HL-60 (cell line): ENCODE measurements at regions not wholly inside any gene's neighbourhood (a gene's known extent, or its start where the extent isn't known, plus 50 kb on each side); places are given as distances from the start of the nearest gene placed in this dataset.
"Not testable (repeated sequence)": the region's sequence is repeated elsewhere in the genome, so short reads cannot be mapped to it uniquely, and the experiment has no call there.

Experiments used
- GABPA ChIP-seq: IDR thresholded peaks from 2 replicates; pipeline ENCODE4 v1.6.1; 2012; ENCODE audit warnings: low read depth
- POLR2AphosphoS5 ChIP-seq: IDR thresholded peaks from 2 replicates; pipeline ENCODE4 v1.6.1; 2012; ENCODE audit warnings: low read depth
- TF ChIP-seq, protein P1 (sequence below): IDR thresholded peaks from one replicate; pipeline ENCODE4 v1.5.1; 2011; ENCODE audit warnings: low read length, control low read depth, inconsistent platforms; ENCODE audit not compliant: insufficient read depth
- TF ChIP-seq, protein P2 (sequence below): IDR thresholded peaks from 2 replicates; pipeline ENCODE4 v1.6.1; 2012; ENCODE audit warnings: low read depth; ENCODE audit not compliant: insufficient replicate concordance

DNA sequence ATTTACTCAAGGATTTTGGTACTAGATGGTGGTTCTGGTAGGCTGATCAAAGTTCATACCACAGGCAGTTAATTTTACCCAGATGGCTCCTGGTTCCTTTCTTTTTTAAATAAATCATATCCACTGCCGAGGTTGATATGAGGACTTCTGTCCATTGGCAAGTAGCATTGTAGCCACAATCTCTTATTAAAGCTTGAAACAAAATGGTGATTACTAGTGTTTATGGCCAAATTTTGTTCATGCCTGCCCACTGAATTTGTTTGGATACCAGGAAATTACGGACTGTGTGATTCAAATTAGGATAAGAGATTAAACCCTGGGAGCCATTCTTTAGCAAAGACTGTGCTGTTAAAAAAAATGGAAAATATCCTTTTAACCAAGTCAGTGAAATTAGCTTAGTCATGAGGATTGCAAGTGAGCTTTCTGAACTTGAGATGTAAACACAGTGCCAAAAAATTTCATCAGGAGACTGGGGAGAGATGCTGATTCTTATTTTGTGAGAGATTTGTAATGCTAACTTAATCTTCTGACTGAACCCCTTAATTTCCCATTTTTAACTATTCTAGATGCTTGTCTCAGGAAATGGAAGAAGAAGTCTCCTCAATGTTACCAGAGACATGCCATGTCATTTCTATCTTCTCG, 893.5 kb upstream of the ADAMTS5 start:
- TF ChIP-seq, protein P1, sequence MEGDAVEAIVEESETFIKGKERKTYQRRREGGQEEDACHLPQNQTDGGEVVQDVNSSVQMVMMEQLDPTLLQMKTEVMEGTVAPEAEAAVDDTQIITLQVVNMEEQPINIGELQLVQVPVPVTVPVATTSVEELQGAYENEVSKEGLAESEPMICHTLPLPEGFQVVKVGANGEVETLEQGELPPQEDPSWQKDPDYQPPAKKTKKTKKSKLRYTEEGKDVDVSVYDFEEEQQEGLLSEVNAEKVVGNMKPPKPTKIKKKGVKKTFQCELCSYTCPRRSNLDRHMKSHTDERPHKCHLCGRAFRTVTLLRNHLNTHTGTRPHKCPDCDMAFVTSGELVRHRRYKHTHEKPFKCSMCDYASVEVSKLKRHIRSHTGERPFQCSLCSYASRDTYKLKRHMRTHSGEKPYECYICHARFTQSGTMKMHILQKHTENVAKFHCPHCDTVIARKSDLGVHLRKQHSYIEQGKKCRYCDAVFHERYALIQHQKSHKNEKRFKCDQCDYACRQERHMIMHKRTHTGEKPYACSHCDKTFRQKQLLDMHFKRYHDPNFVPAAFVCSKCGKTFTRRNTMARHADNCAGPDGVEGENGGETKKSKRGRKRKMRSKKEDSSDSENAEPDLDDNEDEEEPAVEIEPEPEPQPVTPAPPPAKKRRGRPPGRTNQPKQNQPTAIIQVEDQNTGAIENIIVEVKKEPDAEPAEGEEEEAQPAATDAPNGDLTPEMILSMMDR = not testable (repeated sequence)
- TF ChIP-seq GABPA, POLR2AphosphoS5: not testable (repeated sequence)
- TF ChIP-seq, protein P2, sequence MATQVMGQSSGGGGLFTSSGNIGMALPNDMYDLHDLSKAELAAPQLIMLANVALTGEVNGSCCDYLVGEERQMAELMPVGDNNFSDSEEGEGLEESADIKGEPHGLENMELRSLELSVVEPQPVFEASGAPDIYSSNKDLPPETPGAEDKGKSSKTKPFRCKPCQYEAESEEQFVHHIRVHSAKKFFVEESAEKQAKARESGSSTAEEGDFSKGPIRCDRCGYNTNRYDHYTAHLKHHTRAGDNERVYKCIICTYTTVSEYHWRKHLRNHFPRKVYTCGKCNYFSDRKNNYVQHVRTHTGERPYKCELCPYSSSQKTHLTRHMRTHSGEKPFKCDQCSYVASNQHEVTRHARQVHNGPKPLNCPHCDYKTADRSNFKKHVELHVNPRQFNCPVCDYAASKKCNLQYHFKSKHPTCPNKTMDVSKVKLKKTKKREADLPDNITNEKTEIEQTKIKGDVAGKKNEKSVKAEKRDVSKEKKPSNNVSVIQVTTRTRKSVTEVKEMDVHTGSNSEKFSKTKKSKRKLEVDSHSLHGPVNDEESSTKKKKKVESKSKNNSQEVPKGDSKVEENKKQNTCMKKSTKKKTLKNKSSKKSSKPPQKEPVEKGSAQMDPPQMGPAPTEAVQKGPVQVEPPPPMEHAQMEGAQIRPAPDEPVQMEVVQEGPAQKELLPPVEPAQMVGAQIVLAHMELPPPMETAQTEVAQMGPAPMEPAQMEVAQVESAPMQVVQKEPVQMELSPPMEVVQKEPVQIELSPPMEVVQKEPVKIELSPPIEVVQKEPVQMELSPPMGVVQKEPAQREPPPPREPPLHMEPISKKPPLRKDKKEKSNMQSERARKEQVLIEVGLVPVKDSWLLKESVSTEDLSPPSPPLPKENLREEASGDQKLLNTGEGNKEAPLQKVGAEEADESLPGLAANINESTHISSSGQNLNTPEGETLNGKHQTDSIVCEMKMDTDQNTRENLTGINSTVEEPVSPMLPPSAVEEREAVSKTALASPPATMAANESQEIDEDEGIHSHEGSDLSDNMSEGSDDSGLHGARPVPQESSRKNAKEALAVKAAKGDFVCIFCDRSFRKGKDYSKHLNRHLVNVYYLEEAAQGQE = not testable (repeated sequence)
